Neural crest cell (in vitro differentiated cells): ENCODE measurements at regions not wholly inside any gene's neighbourhood (a gene's known extent, or its start where the extent isn't known, plus 50 kb on each side); places are given as distances from the start of the nearest gene placed in this dataset.
"Not testable (repeated sequence)": the region's sequence is repeated elsewhere in the genome, so short reads cannot be mapped to it uniquely, and the experiment has no call there.

Experiments used
- DNase-seq: peaks from one replicate; pipeline ENCODE4 v3.0.0; 2021; ENCODE audit warnings: low read depth, mixed read lengths, low spot score
- H3K27ac Mint-ChIP-seq: one replicate; pipeline ENCODE4 v1.8.0; 2021; ENCODE audit warnings: mild to moderate bottlenecking, mixed read lengths; ENCODE audit not compliant: unreplicated experiment
- H3K27me3 Mint-ChIP-seq: 2 replicates; pipeline ENCODE4 v1.8.0; 2021; ENCODE audit warnings: low read depth, mild to moderate bottlenecking, mixed read lengths
- H3K36me3 Mint-ChIP-seq: 2 replicates; pipeline ENCODE4 v1.8.0; 2021; ENCODE audit warnings: low read depth, mild to moderate bottlenecking, mixed read lengths
- H3K4me1 Mint-ChIP-seq: 2 replicates; pipeline ENCODE4 v1.8.0; 2021; ENCODE audit warnings: mixed read lengths
- H3K4me3 Mint-ChIP-seq: one replicate; pipeline ENCODE4 v1.8.0; 2021; ENCODE audit warnings: mild to moderate bottlenecking, mixed read lengths
- H3K9me3 Mint-ChIP-seq: 2 replicates; pipeline ENCODE4 v1.8.0; 2021; ENCODE audit warnings: mixed read lengths
- CTCF ChIP-seq: fragments of 200-600 bp; sonication (generic); conservative IDR thresholded peaks from 2 replicates; pipeline ENCODE4 v1.5.0; 2021; ENCODE audit warnings: antibody characterized with exemption, mild to moderate bottlenecking

- H3K27me3 Mint-ChIP-seq = no peaks in the 10 kb centered on the region
Measured at GRCh38 chr2:121064186-121064585, 220.8 kb downstream of the TFCP2L1 start.

GRCh38 chr2:121065239-121065638, 219.8 kb downstream of the TFCP2L1 start:
- TF ChIP-seq CTCF = no peak
- DNase-seq = no peak
- Mint-ChIP-seq H3K9me3 (no peaks in the 10 kb centered on the region), H3K36me3 (no peaks in the 10 kb centered on the region), H3K27me3 (no peaks in the 10 kb centered on the region), H3K27ac (no peak overlapping the region), H3K4me3 (no peak overlapping the region), H3K4me1 (peaks cover 6% of the 10 kb centered on the region)

More at GRCh38 chr2:121064186-121064585, 220.8 kb downstream of the TFCP2L1 start:
- Mint-ChIP-seq H3K36me3 (no peaks in the 10 kb centered on the region), H3K9me3 (no peaks in the 10 kb centered on the region), H3K4me3 (no peak overlapping the region), H3K27ac (no peak overlapping the region), H3K4me1 (peaks cover 6% of the 10 kb centered on the region)
- no peak for DNase-seq
- TF ChIP-seq CTCF = no peak

- no peak for DNase-seq
- no peak overlapping the region for H3K4me3 Mint-ChIP-seq
- H3K27ac Mint-ChIP-seq = no peak overlapping the region
- H3K4me1 Mint-ChIP-seq = peaks cover 9% of the 10 kb centered on the region
- no peaks in the 10 kb centered on the region for H3K9me3 Mint-ChIP-seq
- no peaks in the 10 kb centered on the region for H3K36me3 Mint-ChIP-seq
- no peaks in the 10 kb centered on the region for H3K27me3 Mint-ChIP-seq
- no peak for TF ChIP-seq CTCF
Measured at GRCh38 chr2:121066526-121066925, 218.5 kb downstream of the TFCP2L1 start.

GRCh38 chr2:121068851-121069250, 216.2 kb downstream of the TFCP2L1 start:
- H3K9me3 Mint-ChIP-seq = no peaks in the 10 kb centered on the region
- DNase-seq = no peak
- TF ChIP-seq CTCF = no peak
- no peaks in the 10 kb centered on the region for H3K36me3 Mint-ChIP-seq
- no peak overlapping the region for H3K4me3 Mint-ChIP-seq
- peaks cover 3% of the 10 kb centered on the region for H3K4me1 Mint-ChIP-seq
- no peak overlapping the region for H3K27ac Mint-ChIP-seq
- peaks cover 4% of the 10 kb centered on the region for H3K27me3 Mint-ChIP-seq

- H3K27me3 Mint-ChIP-seq = peaks cover 4% of the 10 kb centered on the region
- DNase-seq = no peak
- TF ChIP-seq CTCF = no peak
- H3K36me3 Mint-ChIP-seq = no peaks in the 10 kb centered on the region
- H3K27ac Mint-ChIP-seq = no peak overlapping the region
- H3K9me3 Mint-ChIP-seq = no peaks in the 10 kb centered on the region
- no peak overlapping the region for H3K4me3 Mint-ChIP-seq
- H3K4me1 Mint-ChIP-seq = peaks cover 8% of the 10 kb centered on the region
Measured at GRCh38 chr2:121069434-121069969, 215.5 kb downstream of the TFCP2L1 start.

GRCh38 chr2:121070061-121070460, 214.9 kb downstream of the TFCP2L1 start:
- not testable (repeated sequence) for H3K27me3 Mint-ChIP-seq, H3K36me3 Mint-ChIP-seq, H3K27ac Mint-ChIP-seq, DNase-seq, H3K4me3 Mint-ChIP-seq, H3K9me3 Mint-ChIP-seq
- peaks cover 14% of the 10 kb centered on the region for H3K4me1 Mint-ChIP-seq
